Superior temporal gyrus (tissue), 1 donor: ENCODE measurements at regions not wholly inside any gene's neighbourhood (a gene's known extent, or its start where the extent isn't known, plus 50 kb on each side); places are given as distances from the start of the nearest gene placed in this dataset.

ENCODE experiments used
- DNase-seq: peaks from one replicate; pipeline ENCODE4 v3.0.0-alpha.2; 2016; ENCODE audit errors: extremely low spot score

DNA sequence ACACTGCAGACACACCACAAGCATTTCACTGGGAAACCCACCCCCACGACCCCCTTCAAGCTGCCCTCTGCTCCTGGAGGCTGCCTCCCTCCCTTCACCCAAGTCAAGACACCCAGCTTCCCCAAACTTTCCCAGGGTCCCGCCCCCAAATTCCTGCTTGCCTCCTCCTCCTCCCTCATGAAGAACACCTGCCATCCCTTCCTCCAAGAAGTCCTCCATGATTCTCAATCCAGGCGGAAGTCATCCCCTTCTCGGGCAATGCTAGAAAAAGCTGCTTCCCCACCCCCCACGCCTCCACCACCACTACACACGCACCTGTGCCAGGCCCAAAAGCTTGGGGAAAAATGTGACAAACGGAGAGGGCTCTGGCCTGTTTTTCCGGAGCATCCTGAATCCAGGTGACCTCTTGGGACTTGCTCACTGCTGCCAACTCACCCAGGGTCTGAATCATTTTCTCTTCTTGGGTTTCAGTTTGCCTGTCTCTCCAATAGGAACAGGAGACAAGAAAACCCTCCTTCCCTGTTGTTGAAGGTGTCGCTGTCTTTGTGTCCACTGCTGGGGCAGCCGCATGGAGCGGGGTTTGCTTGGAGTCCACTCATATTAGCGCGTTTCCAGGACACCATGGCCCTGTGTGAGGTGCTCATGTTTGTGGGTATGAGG, 101.0 kb upstream of the CASZ1 start:
- DNase-seq, result no peak

DNA sequence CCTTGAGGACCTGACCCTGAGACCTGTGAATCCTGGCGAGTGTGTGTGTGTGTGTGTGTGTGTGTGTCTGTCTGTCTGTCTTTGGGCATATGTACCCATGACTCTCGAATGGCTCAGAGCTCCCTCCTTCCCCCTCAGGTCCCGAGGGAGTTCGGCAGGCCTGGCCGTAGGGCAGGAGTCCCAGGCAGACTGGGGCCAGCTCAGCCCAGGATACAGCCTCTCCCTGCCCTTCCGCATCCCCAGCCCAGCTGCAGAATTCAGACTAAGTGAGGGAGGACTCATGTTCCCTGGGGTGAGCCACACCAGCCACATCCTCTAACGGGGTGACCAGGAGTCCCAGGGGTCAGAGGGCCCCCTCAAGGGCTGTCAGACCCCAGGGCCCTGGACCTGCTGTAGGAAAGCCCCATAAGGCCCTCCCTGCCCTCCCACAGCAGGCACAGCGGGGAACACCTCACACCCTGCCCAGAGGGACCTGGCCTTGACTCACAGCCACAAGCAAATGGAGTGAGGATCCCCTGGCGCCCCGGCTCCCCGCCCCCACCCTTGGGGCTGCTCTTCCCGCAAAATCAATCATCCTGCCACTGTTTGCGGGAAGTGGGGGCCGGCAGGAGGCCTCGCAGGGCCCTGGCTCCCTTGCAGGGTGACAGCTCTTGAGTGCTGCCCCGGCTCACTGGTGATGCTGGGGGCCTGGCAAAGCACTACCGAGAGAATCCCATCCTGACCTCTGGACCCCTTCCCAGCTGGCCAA, 101.7 kb upstream of the CASZ1 start:
- no peak for DNase-seq

GRCh38 chr1:10898921-10899320, 102.5 kb upstream of the CASZ1 start:
- DNase-seq, result no peak

DNA sequence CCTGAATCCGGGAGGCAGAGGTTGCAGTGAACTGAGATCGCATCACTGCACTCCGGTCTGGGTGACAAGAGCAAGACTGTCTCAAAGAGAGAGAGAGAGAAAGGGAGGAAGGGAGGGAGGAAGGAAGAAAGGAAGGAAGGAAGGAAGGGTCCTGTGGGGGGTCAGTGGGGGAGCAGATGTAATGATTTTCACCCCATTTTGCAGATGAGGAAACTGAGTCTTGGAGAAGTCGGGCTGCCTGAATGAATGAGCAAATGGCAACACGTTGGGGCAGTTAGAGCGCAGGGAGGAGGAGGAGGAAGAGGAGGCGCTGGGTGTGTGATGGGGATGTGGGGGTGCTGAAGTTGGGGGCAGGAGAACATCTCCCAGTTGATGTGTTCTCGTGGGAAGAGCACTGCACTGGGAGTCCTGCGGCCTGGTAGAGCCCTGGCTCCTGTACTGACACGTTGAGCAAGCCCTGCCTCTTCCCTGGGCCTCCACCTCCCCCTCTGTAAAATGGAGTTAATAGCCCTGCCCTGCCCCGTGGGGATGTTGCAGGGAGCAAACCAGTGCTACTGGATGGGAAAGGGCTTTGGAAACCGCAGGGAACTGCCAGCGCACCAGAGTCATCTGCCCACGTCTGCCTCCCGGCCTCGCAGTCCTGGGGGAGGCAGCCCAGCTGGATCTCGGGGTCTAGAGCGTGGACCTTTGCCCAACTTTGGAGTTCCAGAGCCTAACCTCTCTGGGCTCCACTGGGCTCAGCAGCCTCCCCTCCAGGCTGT, 103.2 kb upstream of the CASZ1 start:
- no peak for DNase-seq

- no peak for DNase-seq
Measured at GRCh38 chr1:10900251-10900651, 103.8 kb upstream of the CASZ1 start.

- DNase-seq, result no peak
Measured at GRCh38 chr1:10900691-10901090, 104.2 kb upstream of the CASZ1 start.

- DNase-seq, result no peak
Measured at GRCh38 chr1:10901091-10901890, 104.8 kb upstream of the CASZ1 start.

DNA sequence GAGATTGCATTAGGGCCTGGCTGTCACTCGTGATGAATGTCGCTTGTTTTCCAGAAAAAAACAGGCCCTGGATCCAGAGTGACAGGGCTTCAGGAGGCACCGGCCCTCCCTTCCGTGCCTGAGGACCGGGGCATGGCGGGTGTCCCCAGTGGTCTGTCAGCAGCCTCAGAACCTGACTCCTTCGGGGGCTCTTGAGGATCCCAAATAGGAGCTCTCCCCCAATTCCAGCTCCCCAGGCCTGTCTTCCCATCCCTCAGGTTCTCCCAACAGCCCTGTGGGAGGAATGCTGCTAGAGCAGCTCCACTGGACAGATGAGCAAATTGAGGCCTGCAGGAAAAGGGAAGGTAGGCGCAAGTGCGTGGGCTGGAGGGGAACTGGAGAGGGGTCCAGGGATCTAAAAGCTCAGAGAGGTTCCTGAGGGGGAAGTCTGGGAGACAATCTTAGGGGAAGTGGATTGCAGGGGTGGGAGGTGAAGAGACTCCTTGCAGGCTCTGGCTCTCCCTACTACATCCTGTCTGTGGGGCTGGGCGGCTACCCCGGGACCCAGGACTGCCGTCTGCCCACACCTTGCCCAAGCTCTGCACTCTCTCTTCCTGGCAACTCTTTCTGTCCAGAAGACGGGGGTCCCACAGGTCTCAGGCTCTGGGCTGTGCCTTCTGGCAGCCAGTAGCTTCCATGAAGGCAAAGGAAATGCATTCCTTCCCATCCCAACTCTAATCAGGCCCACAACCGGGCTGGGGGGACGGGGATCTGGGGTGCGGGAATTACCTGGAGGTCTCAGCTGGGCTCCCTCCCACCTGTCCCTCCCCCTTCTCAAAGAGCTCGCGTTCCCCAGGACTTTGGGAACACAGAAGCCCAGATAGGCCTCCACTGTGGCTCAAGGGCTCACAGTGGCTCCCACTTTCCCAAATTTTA, 105.7 kb upstream of the CASZ1 start:
- DNase-seq, result no peak

- DNase-seq, result no peak
Measured at GRCh38 chr1:10903421-10903820, 107.0 kb upstream of the CASZ1 start.

DNA sequence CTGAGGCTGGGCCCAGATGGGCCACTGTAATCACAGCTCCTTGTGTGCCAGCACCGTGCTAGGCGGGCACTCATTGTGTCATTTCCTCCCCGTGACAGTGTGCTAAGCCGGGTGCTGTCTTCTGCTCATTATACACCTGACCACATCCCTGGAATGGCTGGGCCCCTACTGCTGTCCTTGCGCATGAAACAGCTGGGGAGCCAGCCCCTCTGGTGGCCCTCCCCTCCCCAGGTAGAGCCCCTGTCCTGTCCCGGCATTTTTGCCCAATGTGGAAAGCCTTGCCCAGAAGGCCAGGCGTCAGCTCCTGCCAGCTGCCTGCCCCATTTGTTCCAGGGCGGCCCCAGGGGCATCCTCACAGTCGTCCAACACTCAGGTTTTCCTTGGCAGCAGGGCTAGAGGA, 107.4 kb upstream of the CASZ1 start:
- DNase-seq, result no peak

DNA sequence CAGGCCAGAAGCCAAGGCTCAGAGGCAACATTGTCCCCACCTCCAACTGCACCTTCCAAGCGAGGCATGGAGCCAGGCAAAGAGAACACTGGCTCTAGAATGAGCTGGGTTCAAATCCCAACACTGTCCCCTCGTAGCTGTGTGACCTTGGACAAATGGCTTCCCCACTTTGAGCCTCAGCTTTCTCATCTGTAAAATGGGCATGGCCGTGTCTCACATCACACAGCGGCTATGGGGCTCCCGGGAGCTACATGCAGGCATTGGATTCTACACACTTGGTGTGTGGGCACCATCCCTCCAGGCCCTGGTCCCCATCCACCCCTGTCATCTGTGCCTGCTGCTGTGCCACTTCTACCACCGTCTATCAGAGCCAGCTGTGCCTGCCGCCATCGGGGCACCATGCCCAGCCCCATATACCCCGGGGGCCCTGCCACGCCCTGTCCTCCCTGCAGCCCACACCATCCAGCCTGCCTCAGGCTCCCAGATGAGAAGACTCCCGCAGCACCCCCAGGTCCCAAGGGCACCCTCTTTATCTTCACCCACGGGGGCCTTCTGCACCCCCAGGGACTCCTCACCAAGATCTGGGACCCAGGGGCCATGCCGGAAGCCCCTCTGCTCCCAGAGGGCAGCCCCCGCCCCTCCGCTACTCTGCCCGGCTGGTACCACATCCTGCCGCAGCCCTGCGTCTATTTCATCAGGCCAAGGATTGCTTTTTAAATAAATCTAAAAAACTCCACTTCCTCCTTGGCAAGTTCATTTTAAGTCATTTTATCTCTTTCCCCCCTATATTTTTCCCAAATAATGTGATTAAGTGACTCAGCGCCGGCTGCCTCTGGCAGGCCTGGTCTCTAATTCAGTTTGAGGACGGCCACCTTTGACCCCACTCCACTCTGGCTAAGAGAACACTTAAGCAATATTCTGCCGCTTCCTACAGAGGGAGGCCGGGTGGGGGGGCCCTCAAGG, 107.8 kb upstream of the TARDBP start:
- no peak for DNase-seq

DNA sequence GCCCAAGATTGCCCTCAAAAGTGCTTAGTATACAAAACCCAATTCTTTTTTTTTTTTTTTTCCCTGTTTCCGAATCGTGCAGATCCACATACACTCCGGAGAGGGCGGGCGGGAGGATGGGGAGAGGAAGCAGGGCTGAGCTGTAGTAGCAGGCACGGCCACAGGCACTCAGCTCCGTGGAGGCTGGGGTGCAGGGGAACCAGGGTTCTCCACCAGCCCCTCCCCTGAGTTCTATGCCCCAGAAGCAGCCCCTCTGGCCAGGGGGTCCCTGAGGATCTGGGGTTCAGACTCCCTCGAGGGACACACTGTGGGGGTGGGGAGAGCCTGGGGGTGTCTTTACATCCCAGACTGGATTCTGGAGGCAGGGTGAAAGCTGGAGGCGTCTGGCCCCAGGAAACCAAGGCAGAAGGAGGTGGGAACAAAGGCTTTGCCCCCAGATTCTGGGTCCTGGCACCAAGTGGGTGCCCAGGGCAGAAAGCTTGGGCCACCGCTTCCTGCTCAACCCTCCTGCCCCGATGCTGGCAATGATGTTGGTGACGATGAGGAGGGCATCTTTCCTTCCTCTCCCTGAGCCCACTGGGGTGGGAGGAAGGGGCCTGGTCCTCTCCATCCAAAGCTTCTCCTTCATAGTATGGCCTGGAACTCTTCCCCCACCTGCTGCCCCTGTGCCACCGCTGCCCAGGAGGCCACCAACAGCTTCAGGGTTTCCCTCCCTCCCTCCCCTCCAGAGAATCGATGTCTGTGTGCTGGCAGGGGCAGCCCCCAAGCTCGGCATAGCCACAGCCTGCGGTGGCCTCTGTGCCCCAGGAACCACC, 106.4 kb upstream of the TARDBP start:
- DNase-seq, result no peak

DNA sequence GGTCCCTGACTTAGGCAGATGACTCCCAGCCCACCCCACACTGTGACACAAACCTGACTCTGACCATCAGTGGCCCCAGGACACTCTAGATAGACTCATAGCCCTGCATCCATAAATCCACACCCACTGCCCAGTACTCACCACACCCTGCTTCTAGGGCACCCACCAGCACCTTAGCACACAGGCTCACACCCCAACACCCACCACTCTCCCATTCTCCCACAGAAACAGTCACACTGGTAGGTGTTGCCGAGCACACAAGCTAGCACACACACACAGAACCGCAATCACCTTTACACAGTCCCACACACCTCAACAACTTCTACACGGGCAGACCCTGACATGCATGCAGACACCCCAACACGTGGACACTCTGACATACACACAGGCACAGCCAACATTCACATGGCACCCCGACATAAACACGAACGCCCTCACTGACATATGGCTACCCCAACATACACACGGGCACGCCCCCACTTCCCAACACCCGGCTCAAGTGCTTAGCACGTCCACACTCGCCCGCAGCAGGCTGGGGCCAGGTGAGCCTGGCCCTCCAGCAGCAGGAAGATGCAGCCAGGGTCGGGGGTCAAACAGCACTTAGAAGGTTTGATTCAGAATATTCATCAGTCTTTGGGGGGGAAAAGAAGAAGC, 105.5 kb upstream of the TARDBP start:
- no peak for DNase-seq

- DNase-seq, result no peak
Measured at GRCh38 chr1:10908266-10908665, 104.2 kb upstream of the TARDBP start.

DNA sequence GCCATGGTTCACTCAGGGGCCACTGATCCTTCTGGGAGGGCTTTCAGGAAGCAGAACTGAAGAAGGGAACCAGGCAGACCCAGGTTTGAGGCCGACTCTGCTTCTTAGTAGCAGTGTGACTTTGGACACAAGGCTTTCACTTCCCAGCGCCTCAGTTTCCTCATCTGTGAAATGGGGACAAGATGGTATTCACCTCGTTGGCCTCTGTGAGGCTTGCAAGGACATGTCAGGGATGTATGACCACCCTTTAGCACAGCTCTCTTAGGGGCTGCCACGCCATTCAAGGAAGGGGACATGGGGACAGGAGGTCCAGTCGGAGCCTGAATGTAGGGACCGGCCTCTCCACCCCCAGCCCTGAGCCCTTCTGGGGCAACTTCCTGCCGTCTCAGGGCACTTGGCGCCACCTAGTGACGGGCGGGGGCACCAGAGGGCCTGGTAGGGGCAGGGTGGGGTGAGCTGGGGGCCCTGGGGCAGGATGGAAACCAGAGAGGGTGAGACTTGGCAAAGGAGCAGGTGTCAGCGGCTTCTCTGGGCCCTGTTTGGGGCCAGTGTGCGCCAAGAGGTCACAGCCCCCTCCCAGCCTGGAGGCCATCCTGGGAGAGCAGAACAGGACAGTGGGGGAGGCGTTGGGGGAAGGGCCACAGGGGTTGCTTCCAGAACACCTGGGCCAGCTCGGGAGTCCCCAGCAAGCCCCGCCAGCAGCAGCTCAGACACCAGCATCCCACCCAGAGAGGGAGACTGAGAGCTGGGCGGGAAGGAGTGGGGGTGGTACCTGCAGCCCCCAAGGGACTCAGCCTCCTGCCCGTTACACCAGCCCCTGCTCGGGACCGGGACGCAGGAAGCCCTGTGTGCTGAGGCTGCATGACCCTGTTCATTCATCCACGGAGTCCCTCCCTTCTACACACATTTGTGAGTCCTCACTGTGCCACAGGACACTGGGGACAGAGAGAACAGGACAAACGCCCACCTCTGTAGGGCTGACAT, 102.5 kb upstream of the TARDBP start:
- DNase-seq, result no peak

GRCh38 chr1:10910681-10911489, 101.6 kb upstream of the TARDBP start:
- DNase-seq, result no peak
